CD1c-positive myeloid dendritic cell (primary cell): ENCODE measurements at regions not wholly inside any gene's neighbourhood (a gene's known extent, or its start where the extent isn't known, plus 50 kb on each side); places are given as distances from the start of the nearest gene placed in this dataset.
A peak's percentile ranks its signal among the peaks of the same experiment; 100 is the strongest.
"Not testable (repeated sequence)": the region's sequence is repeated elsewhere in the genome, so short reads cannot be mapped to it uniquely, and the experiment has no call there.

Experiments
- DNase-seq: peaks from one replicate; pipeline ENCODE4 v3.0.0-alpha.2; 2016; ENCODE audit errors: extremely low spot score

- not testable (repeated sequence) for DNase-seq
These were observed 126.7 kb downstream of the PJA2 start for GRCh38 chr5:109283086-109283485.

GRCh38 chr5:109281136-109281690, 128.6 kb downstream of the PJA2 start:
- no peak for DNase-seq

- DNase-seq = no peak
These were observed 131.6 kb downstream of the PJA2 start for GRCh38 chr5:109278141-109278540.

- DNase-seq = no peak
These were observed 133.9 kb downstream of the PJA2 start for GRCh38 chr5:109275919-109276318.

- no peak for DNase-seq
These were observed 136.2 kb downstream of the PJA2 start for GRCh38 chr5:109273594-109273993.

GRCh38 chr5:109267283-109267682, 142.5 kb downstream of the PJA2 start:
- no peak for DNase-seq

GRCh38 chr5:109258755-109259154, 151.0 kb downstream of the PJA2 start:
- DNase-seq = no peak

GRCh38 chr5:109256486-109256885, 153.3 kb downstream of the PJA2 start:
- DNase-seq = no peak

- DNase-seq = no peak
These were observed 155.3 kb downstream of the PJA2 start for GRCh38 chr5:109254511-109254910.

- no peak for DNase-seq
These were observed 156.5 kb downstream of the PJA2 start for GRCh38 chr5:109253262-109253661.

GRCh38 chr5:109252731-109253130, 157.0 kb downstream of the PJA2 start:
- DNase-seq = no peak

- no peak for DNase-seq
These were observed 159.0 kb downstream of the PJA2 start for GRCh38 chr5:109250533-109251329.

GRCh38 chr5:109250080-109250479, 159.7 kb downstream of the PJA2 start:
- no peak for DNase-seq

- no peak for DNase-seq
These were observed 160.6 kb downstream of the PJA2 start for GRCh38 chr5:109249126-109249525.

- DNase-seq = peak; percentile 1
These were observed 161.8 kb downstream of the PJA2 start for GRCh38 chr5:109247986-109248385.

- no peak for DNase-seq
These were observed 162.8 kb downstream of the PJA2 start for GRCh38 chr5:109246841-109247592.
